CD14-positive monocyte (primary cell): ENCODE measurements at regions not wholly inside any gene's neighbourhood (a gene's known extent, or its start where the extent isn't known, plus 50 kb on each side); places are given as distances from the start of the nearest gene placed in this dataset.

ENCODE experiments used
- DNase-seq, 3 donors: peaks; one replicate each; pipeline ENCODE4 v3.0.0-alpha.2; 2011 to 2022
- H2AFZ ChIP-seq: 2 replicates; pipeline ENCODE4 v1.6.0; 2012; ENCODE audit warnings: mild to moderate bottlenecking, low read depth, low read length, inconsistent platforms; ENCODE audit not compliant: insufficient read depth, poor library complexity, severe bottlenecking
- H3K27ac ChIP-seq, 2 donors: 1 replicate in 1 of 2; 2 replicates in 1 of 2; pipeline ENCODE4 v1.5.1; 2012 to 2013; ENCODE audit warnings: low read length in 2 of 2, control low read depth in 1 of 2, inconsistent platforms in 1 of 2, low read depth in 1 of 2, mild to moderate bottlenecking in 1 of 2
- H3K27me3 ChIP-seq, 2 donors: one replicate each; pipeline versions ENCODE4 v1.6.0 to v1.6.1; 2011 to 2013; ENCODE audit warnings: low read length in 2 of 2; ENCODE audit not compliant: control insufficient read depth in 2 of 2, insufficient read depth in 2 of 2
- H3K36me3 ChIP-seq, 2 donors: replicated peaks in 1 of 2; 1 replicate in 1 of 2; 2 replicates in 1 of 2; pipeline versions ENCODE4 v1.5.1 to v1.6.1; 2012 to 2013; ENCODE audit warnings: low read length in 2 of 2, control low read depth in 1 of 2, inconsistent platforms in 1 of 2, mild to moderate bottlenecking in 1 of 2; ENCODE audit not compliant: insufficient read depth in 2 of 2, control insufficient read depth in 1 of 2
- H3K4me1 ChIP-seq, 2 donors: 1 replicate in 1 of 2; 2 replicates in 1 of 2; pipeline versions ENCODE4 v1.5.1 to v1.6.1; 2012 to 2013; ENCODE audit warnings: low read length in 2 of 2, control low read depth in 1 of 2, inconsistent platforms in 1 of 2, mild to moderate bottlenecking in 1 of 2, moderate library complexity in 1 of 2; ENCODE audit not compliant: insufficient read depth in 2 of 2, control insufficient read depth in 1 of 2
- H3K4me2 ChIP-seq: replicated peaks from 2 replicates; pipeline ENCODE3; 2012; ENCODE audit warnings: low read length, moderate library complexity, mild to moderate bottlenecking; ENCODE audit not compliant: poor library complexity, severe bottlenecking; ENCODE audit errors: extremely low read depth
- H3K4me3 ChIP-seq, 3 experiments: fragments of 200-600 bp in 1 of 3; sonication (generic) in 1 of 3; replicated peaks in 1 of 3; 1 replicate in 2 of 3; 2 replicates in 1 of 3; pipeline ENCODE4 v1.5.1; 2011 to 2013; ENCODE audit warnings: low read length in 3 of 3, mild to moderate bottlenecking in 3 of 3, control low read depth in 2 of 3, low read depth in 2 of 3, inconsistent platforms in 1 of 3, moderate library complexity in 1 of 3
- H3K79me2 ChIP-seq: 2 replicates; pipeline ENCODE4 v1.6.0; 2012; ENCODE audit warnings: mild to moderate bottlenecking, control low read depth, inconsistent platforms, low read length, moderate library complexity; ENCODE audit not compliant: insufficient read depth
- H3K9ac ChIP-seq: 2 replicates; pipeline ENCODE4 v1.6.0; 2017; ENCODE audit warnings: low read length, mild to moderate bottlenecking; ENCODE audit not compliant: insufficient read depth, poor library complexity, severe bottlenecking
- H3K9me3 ChIP-seq, 2 donors: replicated peaks in 1 of 2; 1 replicate in 1 of 2; 2 replicates in 1 of 2; pipeline versions ENCODE4 v1.5.1 to v1.6.1; 2012 to 2013; ENCODE audit warnings: low read length in 2 of 2, control low read depth in 1 of 2; ENCODE audit not compliant: control insufficient read depth in 1 of 2, insufficient read depth in 1 of 2
- H4K20me1 ChIP-seq: 2 replicates; pipeline ENCODE4 v1.6.0; 2012; ENCODE audit warnings: mild to moderate bottlenecking, low read length, control low read depth, moderate library complexity; ENCODE audit not compliant: insufficient read depth
- H3K27ac Mint-ChIP-seq, 7 donors: one replicate each; pipeline ENCODE4 v1.8.0; 2020; ENCODE audit warnings: mild to moderate bottlenecking in 7 of 7, mixed read lengths in 7 of 7, moderate library complexity in 6 of 7, inconsistent platforms in 2 of 7
- H3K27me3 Mint-ChIP-seq, 3 donors: one replicate each; pipeline ENCODE4 v1.8.0; 2021 to 2022; ENCODE audit warnings: low read depth in 3 of 3, mild to moderate bottlenecking in 3 of 3, mixed read lengths in 3 of 3, moderate library complexity in 3 of 3, inconsistent platforms in 1 of 3
- H3K36me3 Mint-ChIP-seq, 2 donors: one replicate each; pipeline ENCODE4 v1.8.0; 2020; ENCODE audit warnings: mixed read lengths in 2 of 2, inconsistent platforms in 1 of 2, mild to moderate bottlenecking in 1 of 2
- H3K4me1 Mint-ChIP-seq: one replicate; pipeline ENCODE4 v1.8.0; 2020; ENCODE audit warnings: mild to moderate bottlenecking, mixed read lengths
- H3K4me3 Mint-ChIP-seq, 2 donors: one replicate each; pipeline ENCODE4 v1.8.0; 2020; ENCODE audit warnings: mild to moderate bottlenecking in 2 of 2, mixed read lengths in 2 of 2, moderate library complexity in 1 of 2
- H3K9me3 Mint-ChIP-seq, 7 donors: one replicate each; pipeline ENCODE4 v1.8.0; 2020 to 2022; ENCODE audit warnings: mixed read lengths in 7 of 7, mild to moderate bottlenecking in 6 of 7, moderate library complexity in 6 of 7, inconsistent platforms in 2 of 7
- CTCF ChIP-seq: fragments of 200-600 bp; IDR thresholded peaks from one replicate; pipeline ENCODE4 v1.8.0; 2022; ENCODE audit warnings: antibody characterized with exemption, mild to moderate bottlenecking
- WGBS: methylation state at CpG from one replicate; pipeline ENCODE4 v1.1.5; 2013; ENCODE audit warnings: missing lambda C conversion rate; ENCODE audit not compliant: insufficient coverage; 5-methylcytosine and 5-hydroxymethylcytosine counted together
- intact Hi-C, 2 donors: fragments of 100-400 bp; cut with micrococcal nuclease; formaldehyde crosslinking; loops; one replicate each; pipeline versions ENCODE4 v1.15.0 to v1.15.1; 2023

GRCh38 chr7:119937745-119938144, 335.2 kb upstream of the KCND2 start:
- Histone ChIP-seq H3K36me3 (no peaks in the 10 kb centered on the region), H3K9ac (no peak overlapping the region), H3K27me3 (no peaks in the 10 kb centered on the region), H3K27ac (no peak overlapping the region), H3K9me3 (no peaks in the 10 kb centered on the region), H3K4me1 (no peaks in the 10 kb centered on the region), H4K20me1 (no peaks in the 10 kb centered on the region), H3K4me3 (no peak overlapping the region), H3K4me2 (no peak overlapping the region), H2AFZ (no peak overlapping the region), H3K79me2 (no peaks in the 10 kb centered on the region)
- no CpG with 5 or more reads among the region's 3 CpGs for WGBS
- DNase-seq = no peak
- Mint-ChIP-seq H3K27ac (no peak overlapping the region), H3K4me1 (no peaks in the 10 kb centered on the region), H3K9me3 (no peaks in the 10 kb centered on the region), H3K4me3 (no peak overlapping the region), H3K27me3 (no peaks in the 10 kb centered on the region), H3K36me3 (no peaks in the 10 kb centered on the region)
- no peak for TF ChIP-seq CTCF
- intact Hi-C loops = no loop called here

GRCh38 chr7:119943942-119944600, 328.9 kb upstream of the KCND2 start:
- H3K9ac ChIP-seq = no peak overlapping the region
- no peaks in the 10 kb centered on the region for H3K36me3 Mint-ChIP-seq
- H3K4me3 ChIP-seq = no peak overlapping the region
- peaks cover 0 to 2% of the 10 kb centered on the region in 2 donors for H3K9me3 ChIP-seq
- H3K36me3 ChIP-seq = no peaks in the 10 kb centered on the region
- no peak overlapping the region for H3K27ac ChIP-seq
- no peaks in the 10 kb centered on the region for H3K79me2 ChIP-seq
- H3K4me3 Mint-ChIP-seq = no peak overlapping the region
- DNase-seq = no peak
- peaks cover 0 to 2% (median 0%) of the 10 kb centered on the region in 3 donors for H3K27me3 Mint-ChIP-seq
- H3K4me1 Mint-ChIP-seq = no peaks in the 10 kb centered on the region
- H3K27ac Mint-ChIP-seq = no peak overlapping the region
- no peak for TF ChIP-seq CTCF
- no peak overlapping the region for H3K4me2 ChIP-seq
- intact Hi-C loops = no loop called here
- no peaks in the 10 kb centered on the region for H3K27me3 ChIP-seq
- no peaks in the 10 kb centered on the region for H3K4me1 ChIP-seq
- H3K9me3 Mint-ChIP-seq = peaks cover 0 to 3% (median 0%) of the 10 kb centered on the region in 7 donors
- no peaks in the 10 kb centered on the region for H4K20me1 ChIP-seq
- no peak overlapping the region for H2AFZ ChIP-seq
- WGBS = no CpG with 5 or more reads among the region's 5 CpGs
